Brain pericyte (primary cell): ENCODE measurements at regions not wholly inside any gene's neighbourhood (a gene's known extent, or its start where the extent isn't known, plus 50 kb on each side); places are given as distances from the start of the nearest gene placed in this dataset.

ENCODE experiments used
- DNase-seq: peaks from one replicate; pipeline ENCODE4 v3.0.0-alpha.2; 2012; ENCODE audit warnings: low read depth, low spot score

GRCh38 chr1:234704106-234704887 lies 94.3 kb upstream of the IRF2BP2 start:
- DNase-seq, result no peak

GRCh38 chr1:234702342-234703000 lies 92.5 kb upstream of the IRF2BP2 start:
- no peak for DNase-seq

- no peak for DNase-seq
These were observed 91.9 kb upstream of the IRF2BP2 start for GRCh38 chr1:234701737-234702341.

DNA sequence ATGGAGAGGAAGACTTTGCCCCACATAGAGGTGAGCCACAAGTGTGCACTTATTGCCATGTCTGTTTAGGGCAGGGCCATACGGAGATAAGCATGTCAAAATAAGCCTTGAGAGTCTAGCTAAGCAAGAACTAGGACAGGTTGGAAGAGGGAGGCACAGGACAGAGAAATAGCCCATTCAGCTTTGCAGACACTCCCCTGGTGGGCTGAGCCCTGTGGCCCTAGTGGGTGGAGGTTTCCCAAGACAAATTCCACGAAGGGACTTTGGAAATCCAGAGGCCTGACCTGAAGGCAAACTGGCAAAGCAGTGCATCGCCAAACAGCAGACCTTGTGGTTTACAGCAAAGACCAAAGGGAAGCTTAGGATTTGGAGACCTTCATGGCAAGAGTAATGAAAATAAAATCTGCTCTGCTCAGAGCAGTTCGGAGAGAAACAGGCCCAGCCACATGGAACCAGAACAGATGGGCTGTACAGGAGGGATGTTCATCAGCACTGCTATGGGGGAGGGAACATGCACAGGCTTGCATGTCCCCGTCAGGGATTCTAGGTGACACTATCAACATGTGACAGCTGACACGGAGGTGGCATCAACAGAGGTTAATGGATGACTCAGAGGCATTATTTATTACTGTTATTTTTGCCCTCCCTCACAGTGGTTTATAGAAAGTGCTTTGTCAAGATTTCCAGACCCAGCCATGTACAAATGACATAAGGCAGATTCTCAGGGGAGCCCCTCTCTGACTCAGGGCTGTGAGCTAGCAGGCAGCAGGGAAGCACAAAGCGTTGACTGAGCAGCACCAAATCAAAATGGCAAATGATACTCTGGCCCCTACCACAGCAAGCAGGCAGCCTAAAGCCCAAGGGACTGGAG lies 90.1 kb upstream of the IRF2BP2 start:
- DNase-seq, result no peak

DNA sequence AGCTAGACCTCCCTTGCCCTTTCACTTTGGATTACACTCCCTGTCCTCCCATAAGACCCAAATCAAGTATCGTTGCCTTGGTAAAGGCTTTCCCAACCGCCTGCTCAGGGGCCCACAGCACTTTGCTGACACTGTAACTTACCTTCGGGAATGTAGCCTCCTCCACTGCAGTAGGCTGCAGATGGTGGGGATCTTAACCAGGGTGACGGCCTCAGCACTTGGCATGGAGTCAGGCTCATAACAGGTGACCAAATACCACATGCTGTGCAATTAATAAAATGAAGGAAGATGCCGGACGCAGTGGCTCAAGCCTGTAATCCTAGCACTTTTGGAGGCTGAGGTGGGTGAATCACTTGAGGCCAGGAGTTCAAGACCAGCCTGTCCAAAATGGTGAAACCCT lies 88.7 kb upstream of the IRF2BP2 start:
- DNase-seq, result no peak

GRCh38 chr1:234697741-234698140 lies 87.8 kb upstream of the IRF2BP2 start:
- DNase-seq, result no peak

- no peak for DNase-seq
These were observed 87.0 kb upstream of the IRF2BP2 start for GRCh38 chr1:234697015-234697414.

DNA sequence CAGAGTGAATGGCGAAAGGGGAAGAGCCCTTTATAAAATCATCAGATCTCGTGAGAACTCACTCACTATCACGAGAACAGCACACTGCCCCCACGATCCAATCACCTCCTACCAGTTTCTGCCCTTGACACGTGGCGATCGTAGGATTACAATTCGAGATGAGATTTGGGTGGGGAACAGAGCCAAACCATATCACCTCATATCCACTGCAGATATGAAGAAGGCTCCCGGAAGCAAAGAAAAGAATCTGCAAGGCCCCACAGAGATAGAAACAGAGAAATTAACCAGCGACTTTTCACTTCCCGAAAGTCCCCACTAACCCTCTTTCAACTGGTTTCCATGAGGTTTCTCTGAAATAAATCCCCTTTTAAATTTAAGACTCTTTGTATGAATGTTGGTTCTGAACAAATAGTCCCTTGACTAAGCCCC lies 86.2 kb upstream of the IRF2BP2 start:
- DNase-seq, result no peak

- DNase-seq, result no peak
These were observed 84.7 kb upstream of the IRF2BP2 start for GRCh38 chr1:234694661-234695060.

- DNase-seq, result no peak
These were observed 83.1 kb upstream of the IRF2BP2 start for GRCh38 chr1:234692966-234693580.

- DNase-seq, result no peak
These were observed 81.6 kb upstream of the IRF2BP2 start for GRCh38 chr1:234691567-234691966.

GRCh38 chr1:234690872-234691271 lies 80.9 kb upstream of the IRF2BP2 start:
- DNase-seq, result no peak

DNA sequence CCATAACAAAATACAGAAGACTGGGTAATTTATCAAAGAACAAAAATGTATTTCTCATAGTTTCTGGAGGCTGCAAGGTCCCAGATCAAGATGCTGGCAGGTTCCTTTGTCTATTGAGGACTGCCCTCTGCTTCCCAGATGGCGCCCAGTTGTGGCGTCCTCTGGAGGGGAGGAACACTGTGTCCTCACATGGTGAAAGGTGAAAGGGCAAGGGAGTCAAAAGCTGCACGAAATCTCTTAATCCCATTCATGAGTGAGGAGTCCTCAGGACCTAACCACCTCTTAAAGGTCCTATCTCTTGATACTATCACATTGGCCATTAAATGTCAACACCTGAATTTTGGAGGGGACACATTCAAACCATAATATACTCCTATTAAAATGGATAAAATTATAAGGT lies 79.3 kb upstream of the IRF2BP2 start:
- no peak for DNase-seq

- no peak for DNase-seq
These were observed 77.0 kb upstream of the IRF2BP2 start for GRCh38 chr1:234687011-234687410.

DNA sequence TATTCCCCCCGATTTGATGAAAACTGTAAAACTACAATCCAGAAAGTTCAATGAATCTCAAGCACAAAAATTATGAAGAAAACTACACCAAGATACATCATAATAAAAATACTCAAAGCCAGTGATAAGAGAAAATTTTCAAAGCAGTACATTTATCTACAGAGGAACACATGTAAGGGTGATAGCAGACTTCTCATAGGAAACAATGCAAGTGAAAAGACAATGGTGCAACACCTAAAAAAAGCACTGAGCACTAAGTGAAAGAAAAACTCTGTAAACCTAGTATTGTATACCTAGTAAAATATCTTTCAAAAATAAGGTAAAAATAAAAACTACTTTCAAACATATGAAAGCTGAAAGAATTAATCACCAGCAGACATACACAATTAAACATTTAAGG lies 76.1 kb upstream of the IRF2BP2 start:
- DNase-seq, result no peak

GRCh38 chr1:234684856-234685255 lies 74.9 kb upstream of the IRF2BP2 start:
- DNase-seq, result no peak

GRCh38 chr1:234683861-234684632 lies 74.1 kb upstream of the IRF2BP2 start:
- no peak for DNase-seq

GRCh38 chr1:234683127-234683860 lies 73.3 kb upstream of the IRF2BP2 start:
- DNase-seq, result no peak

GRCh38 chr1:234681990-234682389 lies 72.0 kb upstream of the IRF2BP2 start:
- no peak for DNase-seq

DNA sequence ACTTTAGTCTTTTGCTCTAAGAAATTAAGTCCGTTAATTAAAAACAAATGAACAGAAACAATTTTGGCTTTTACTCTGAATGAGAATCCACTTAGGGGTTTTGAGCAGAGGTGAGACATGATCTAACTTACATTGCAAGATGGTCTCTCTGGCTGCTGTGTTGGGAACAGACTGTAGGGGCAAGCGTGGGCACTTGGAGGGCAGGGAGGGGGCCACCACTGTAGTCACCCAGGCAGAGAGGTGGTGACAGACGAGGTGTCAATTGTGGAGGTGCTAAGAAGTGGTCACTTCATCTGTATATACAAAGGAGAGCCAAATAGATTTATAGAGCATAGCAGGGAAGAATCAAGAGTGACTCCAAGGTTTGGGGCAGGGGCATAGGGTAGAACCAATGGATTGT lies 71.1 kb upstream of the IRF2BP2 start:
- DNase-seq, result no peak
